ENCODE measurements at regions not wholly inside any gene's neighbourhood (a gene's known extent, or its start where the extent isn't known, plus 50 kb on each side); places are given as distances from the start of the nearest gene placed in this dataset.

- no peak for TF ChIP-seq CTCF (IDR thresholded peaks at IDR 0.05)
- no peak for TF ChIP-seq POLR2A (IDR thresholded peaks at IDR 0.05)
These were observed 57.3 kb upstream of the HSPB3 start for GRCh38 chr5:54398191-54398590.
